ENCODE measurements at regions not wholly inside any gene's neighbourhood (a gene's known extent, or its start where the extent isn't known, plus 50 kb on each side); places are given as distances from the start of the nearest gene placed in this dataset.

GRCh38 chr1:221263831-221264767 is 384.9 kb downstream of the HLX start:
- DNase-seq (ENCODE audit: low read depth, low spot score): peak; percentile 81
- peak; percentile 69 for TF ChIP-seq CTCF (IDR thresholded peaks at IDR 0.05; ENCODE audit: insufficient read depth, low read length, missing control alignments)
- H3K4me3 ChIP-seq (ENCODE audit: low read depth, low read length): no peak overlapping the region
- POLR2A ChIA-PET: interaction anchor here (0.7 to 1.6 kb wide), 4 partner anchors 167 to 1191 kb away, joined by 3 to 8 read pairs (median 4); no protein-coding TSS in a partner anchor
- CTCF ChIA-PET: interaction anchor here (0.6 to 8.5 kb wide), 77 partner anchors 9 to 1197 kb away, joined by 3 to 314 read pairs (median 5); partner anchors contain the start of gene HLX

GRCh38 chr1:221264848-221265247 is 385.6 kb downstream of the HLX start:
- ChIA-PET POLR2A (interaction anchor here (0.7 to 1.6 kb wide), 2 partner anchors 994 to 1190 kb away, joined by 3 to 5 read pairs; no protein-coding TSS in a partner anchor), CTCF (interaction anchor here (1.0 to 8.5 kb wide), 24 partner anchors 10 to 1196 kb away, joined by 3 to 314 read pairs (median 8); partner anchors contain the start of gene HLX)

GRCh38 chr1:221268295-221268694 is 389.1 kb downstream of the HLX start:
- peak; percentile 56 for DNase-seq (ENCODE audit: low read depth, low spot score)
- CTCF ChIA-PET: interaction anchor here (2.2 to 2.8 kb wide), 2 partner anchors 163 to 167 kb away, joined by 10 to 13 read pairs; no protein-coding TSS in a partner anchor
- POLR2A ChIA-PET: no interaction called here
- no peak for TF ChIP-seq CTCF (IDR thresholded peaks at IDR 0.05; ENCODE audit: insufficient read depth, low read length, missing control alignments)
- H3K4me3 ChIP-seq (ENCODE audit: low read depth, low read length): no peak overlapping the region

More at GRCh38 chr1:221264848-221265247, 385.6 kb downstream of the HLX start:
- TF ChIP-seq CTCF (IDR thresholded peaks at IDR 0.05; ENCODE audit: insufficient read depth, low read length, missing control alignments): no peak
- no peak for DNase-seq (ENCODE audit: low read depth, low spot score)
- H3K4me3 ChIP-seq (ENCODE audit: low read depth, low read length): no peak overlapping the region

- H3K4me3 ChIP-seq (ENCODE audit: low read depth, low read length): no peak overlapping the region
- ChIA-PET POLR2A (no interaction called here), CTCF (interaction anchor here (0.7 to 7.0 kb wide), 4 partner anchors 8 to 164 kb away, joined by 3 to 61 read pairs (median 9); no protein-coding TSS in a partner anchor)
- TF ChIP-seq CTCF (IDR thresholded peaks at IDR 0.05; ENCODE audit: insufficient read depth, low read length, missing control alignments): no peak
- DNase-seq (ENCODE audit: low read depth, low spot score): no peak
Measured at GRCh38 chr1:221271701-221272100, 392.5 kb downstream of the HLX start.

GRCh38 chr1:221272940-221273339 is 393.7 kb downstream of the HLX start:
- POLR2A ChIA-PET: no interaction called here
- CTCF ChIA-PET: interaction anchor here (1.5 to 7.0 kb wide), 3 partner anchors 10 to 163 kb away, joined by 4 to 61 read pairs (median 14); no protein-coding TSS in a partner anchor
- no peak overlapping the region for H3K4me3 ChIP-seq (ENCODE audit: low read depth, low read length)
- no peak for DNase-seq (ENCODE audit: low read depth, low spot score)
- no peak for TF ChIP-seq CTCF (IDR thresholded peaks at IDR 0.05; ENCODE audit: insufficient read depth, low read length, missing control alignments)

- POLR2A ChIA-PET: no interaction called here
- CTCF ChIA-PET: interaction anchor here (0.8 to 7.0 kb wide), 3 partner anchors 11 to 161 kb away, joined by 3 to 61 read pairs (median 3); no protein-coding TSS in a partner anchor
- TF ChIP-seq CTCF (IDR thresholded peaks at IDR 0.05; ENCODE audit: insufficient read depth, low read length, missing control alignments): no peak
- DNase-seq (ENCODE audit: low read depth, low spot score): no peak
- H3K4me3 ChIP-seq (ENCODE audit: low read depth, low read length): no peak overlapping the region
Measured at GRCh38 chr1:221274373-221274772, 395.1 kb downstream of the HLX start.

Data from AG04449 (cell line).